Panc1 (cell line): ENCODE measurements at regions not wholly inside any gene's neighbourhood (a gene's known extent, or its start where the extent isn't known, plus 50 kb on each side); places are given as distances from the start of the nearest gene placed in this dataset.

Experiments
- SIN3A ChIP-seq: IDR thresholded peaks from 2 replicates; pipeline ENCODE4 v1.6.1; 2012; ENCODE audit warnings: low read depth, mild to moderate bottlenecking, low read length, moderate library complexity, borderline replicate concordance; ENCODE audit not compliant: insufficient read depth
- TCF7L2 ChIP-seq: IDR thresholded peaks from 2 replicates; pipeline ENCODE4 v1.6.1; 2011; ENCODE audit warnings: mild to moderate bottlenecking, low read depth, low read length, inconsistent platforms
- TF ChIP-seq, protein P1 (sequence below): fragments of 450-650 bp; IDR thresholded peaks from 2 replicates; pipeline ENCODE4 v1.5.1; 2017; ENCODE audit warnings: mild to moderate bottlenecking
- TF ChIP-seq, protein P2 (sequence below), 2 experiments: IDR thresholded peaks; 2 replicates each; pipeline ENCODE4 v1.6.1; 2011 to 2012; ENCODE audit warnings: low read depth in 2 of 2, control low read depth in 1 of 2, low read length in 1 of 2, mild to moderate bottlenecking in 1 of 2, moderate library complexity in 1 of 2; ENCODE audit not compliant: insufficient read depth in 1 of 2

- TF ChIP-seq SIN3A (no peak), TCF7L2 (no peak)
- TF ChIP-seq, protein P1, sequence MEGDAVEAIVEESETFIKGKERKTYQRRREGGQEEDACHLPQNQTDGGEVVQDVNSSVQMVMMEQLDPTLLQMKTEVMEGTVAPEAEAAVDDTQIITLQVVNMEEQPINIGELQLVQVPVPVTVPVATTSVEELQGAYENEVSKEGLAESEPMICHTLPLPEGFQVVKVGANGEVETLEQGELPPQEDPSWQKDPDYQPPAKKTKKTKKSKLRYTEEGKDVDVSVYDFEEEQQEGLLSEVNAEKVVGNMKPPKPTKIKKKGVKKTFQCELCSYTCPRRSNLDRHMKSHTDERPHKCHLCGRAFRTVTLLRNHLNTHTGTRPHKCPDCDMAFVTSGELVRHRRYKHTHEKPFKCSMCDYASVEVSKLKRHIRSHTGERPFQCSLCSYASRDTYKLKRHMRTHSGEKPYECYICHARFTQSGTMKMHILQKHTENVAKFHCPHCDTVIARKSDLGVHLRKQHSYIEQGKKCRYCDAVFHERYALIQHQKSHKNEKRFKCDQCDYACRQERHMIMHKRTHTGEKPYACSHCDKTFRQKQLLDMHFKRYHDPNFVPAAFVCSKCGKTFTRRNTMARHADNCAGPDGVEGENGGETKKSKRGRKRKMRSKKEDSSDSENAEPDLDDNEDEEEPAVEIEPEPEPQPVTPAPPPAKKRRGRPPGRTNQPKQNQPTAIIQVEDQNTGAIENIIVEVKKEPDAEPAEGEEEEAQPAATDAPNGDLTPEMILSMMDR: no peak
- TF ChIP-seq, protein P2, sequence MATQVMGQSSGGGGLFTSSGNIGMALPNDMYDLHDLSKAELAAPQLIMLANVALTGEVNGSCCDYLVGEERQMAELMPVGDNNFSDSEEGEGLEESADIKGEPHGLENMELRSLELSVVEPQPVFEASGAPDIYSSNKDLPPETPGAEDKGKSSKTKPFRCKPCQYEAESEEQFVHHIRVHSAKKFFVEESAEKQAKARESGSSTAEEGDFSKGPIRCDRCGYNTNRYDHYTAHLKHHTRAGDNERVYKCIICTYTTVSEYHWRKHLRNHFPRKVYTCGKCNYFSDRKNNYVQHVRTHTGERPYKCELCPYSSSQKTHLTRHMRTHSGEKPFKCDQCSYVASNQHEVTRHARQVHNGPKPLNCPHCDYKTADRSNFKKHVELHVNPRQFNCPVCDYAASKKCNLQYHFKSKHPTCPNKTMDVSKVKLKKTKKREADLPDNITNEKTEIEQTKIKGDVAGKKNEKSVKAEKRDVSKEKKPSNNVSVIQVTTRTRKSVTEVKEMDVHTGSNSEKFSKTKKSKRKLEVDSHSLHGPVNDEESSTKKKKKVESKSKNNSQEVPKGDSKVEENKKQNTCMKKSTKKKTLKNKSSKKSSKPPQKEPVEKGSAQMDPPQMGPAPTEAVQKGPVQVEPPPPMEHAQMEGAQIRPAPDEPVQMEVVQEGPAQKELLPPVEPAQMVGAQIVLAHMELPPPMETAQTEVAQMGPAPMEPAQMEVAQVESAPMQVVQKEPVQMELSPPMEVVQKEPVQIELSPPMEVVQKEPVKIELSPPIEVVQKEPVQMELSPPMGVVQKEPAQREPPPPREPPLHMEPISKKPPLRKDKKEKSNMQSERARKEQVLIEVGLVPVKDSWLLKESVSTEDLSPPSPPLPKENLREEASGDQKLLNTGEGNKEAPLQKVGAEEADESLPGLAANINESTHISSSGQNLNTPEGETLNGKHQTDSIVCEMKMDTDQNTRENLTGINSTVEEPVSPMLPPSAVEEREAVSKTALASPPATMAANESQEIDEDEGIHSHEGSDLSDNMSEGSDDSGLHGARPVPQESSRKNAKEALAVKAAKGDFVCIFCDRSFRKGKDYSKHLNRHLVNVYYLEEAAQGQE (IDR thresholded peaks at IDR 0.05; ENCODE audit: insufficient read depth in 1 of 2, low read depth in 2 of 2, low read length in 1 of 2): no peak
Measured at GRCh38 chr4:155548173-155548572, 118.5 kb upstream of the GUCY1A1 start.
